ENCODE measurements at regions not wholly inside any gene's neighbourhood (a gene's known extent, or its start where the extent isn't known, plus 50 kb on each side); places are given as distances from the start of the nearest gene placed in this dataset.

DNA sequence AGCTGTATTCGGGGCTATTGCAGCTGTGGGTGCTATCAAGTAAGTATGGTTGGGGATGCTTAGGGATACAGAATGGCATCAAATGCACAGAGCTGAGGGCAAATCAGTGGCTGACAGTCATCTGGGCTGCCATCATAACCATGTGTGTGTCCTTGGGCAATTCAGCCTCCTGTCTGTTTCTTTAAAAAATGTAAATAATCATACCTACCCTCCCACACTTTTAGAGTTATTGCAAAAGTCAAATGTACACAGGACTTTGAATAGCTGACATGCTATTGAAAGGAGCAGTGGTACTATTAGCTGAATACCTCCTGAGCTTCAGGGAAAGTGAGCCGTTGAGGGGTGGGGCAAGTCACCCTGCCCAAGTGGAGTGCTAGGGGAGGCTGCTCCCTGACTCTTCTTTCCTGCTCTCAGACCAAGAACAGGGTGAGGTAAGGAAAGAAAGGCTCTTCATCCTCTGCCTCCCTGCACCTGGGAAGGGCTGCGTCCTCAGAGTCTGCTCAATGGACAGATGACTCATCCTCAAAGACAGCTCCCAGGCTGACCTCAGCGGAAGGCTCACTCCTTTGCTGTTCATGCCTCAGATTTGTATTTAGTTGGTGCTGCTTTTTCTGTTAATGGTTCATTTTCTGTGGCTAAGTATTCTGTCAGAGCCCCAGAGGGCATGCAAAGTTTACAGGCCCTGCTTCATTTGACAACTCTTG, 54.9 kb upstream of the BZW1 start (continued):
- TF ChIP-seq, protein P1, sequence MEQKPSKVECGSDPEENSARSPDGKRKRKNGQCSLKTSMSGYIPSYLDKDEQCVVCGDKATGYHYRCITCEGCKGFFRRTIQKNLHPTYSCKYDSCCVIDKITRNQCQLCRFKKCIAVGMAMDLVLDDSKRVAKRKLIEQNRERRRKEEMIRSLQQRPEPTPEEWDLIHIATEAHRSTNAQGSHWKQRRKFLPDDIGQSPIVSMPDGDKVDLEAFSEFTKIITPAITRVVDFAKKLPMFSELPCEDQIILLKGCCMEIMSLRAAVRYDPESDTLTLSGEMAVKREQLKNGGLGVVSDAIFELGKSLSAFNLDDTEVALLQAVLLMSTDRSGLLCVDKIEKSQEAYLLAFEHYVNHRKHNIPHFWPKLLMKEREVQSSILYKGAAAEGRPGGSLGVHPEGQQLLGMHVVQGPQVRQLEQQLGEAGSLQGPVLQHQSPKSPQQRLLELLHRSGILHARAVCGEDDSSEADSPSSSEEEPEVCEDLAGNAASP (CRISPR knock-in tag; IDR thresholded peaks at IDR 0.05; ENCODE audit: borderline replicate concordance), result peak; percentile 75
- TF ChIP-seq POLR2AphosphoS5 (IDR thresholded peaks at IDR 0.05; ENCODE audit: low read depth, low read length) (no peak), TBX3 (IDR thresholded peaks at IDR 0.05; ENCODE audit: borderline replicate concordance) (peak; percentile 78; the same call in 1 of the 2 replicates), HIVEP1 (CRISPR knock-in tag; IDR thresholded peaks at IDR 0.05) (0 out of 2 replicates have a peak, but pooled peaks have one; percentile 40), TEAD3 (CRISPR knock-in tag; optimal IDR thresholded peaks at IDR 0.05; ENCODE audit: borderline replicate concordance) (peak; percentile 82), ZNF547 (CRISPR knock-in tag; IDR thresholded peaks at IDR 0.05) (peak; percentile 31; the same call in 1 of the 2 replicates), NFYC (CRISPR knock-in tag; IDR thresholded peaks at IDR 0.05) (peak; percentile 23; the same call in 1 of the 2 replicates), NFE2 (CRISPR knock-in tag; IDR thresholded peaks at IDR 0.05) (no peak), HNRNPUL1 (IDR thresholded peaks at IDR 0.05; ENCODE audit: low read depth, low read length) (no peak), ZNF256 (CRISPR knock-in tag; conservative IDR thresholded peaks at IDR 0.05) (no peak), RAD21 (CRISPR knock-in tag; IDR thresholded peaks at IDR 0.05) (peak; percentile 22; the same call in 1 of the 2 replicates), MEF2D (CRISPR knock-in tag; IDR thresholded peaks at IDR 0.05) (0 out of 2 replicates have a peak, but pooled peaks have one; percentile 77), ATF7 (IDR thresholded peaks at IDR 0.05) (0 out of 2 replicates have a peak, but pooled peaks have one; percentile 15), ATF7 (CRISPR knock-in tag; IDR thresholded peaks at IDR 0.05) (0 out of 2 replicates have a peak, but pooled peaks have one; percentile 64), MAZ (IDR thresholded peaks at IDR 0.05; ENCODE audit: borderline replicate concordance, low read depth, low read length) (no peak), MAZ (CRISPR knock-in tag; IDR thresholded peaks at IDR 0.05; ENCODE audit: low read depth) (peak; percentile 63), RARA (CRISPR knock-in tag; IDR thresholded peaks at IDR 0.05) (peak; percentile 63), SATB2 (CRISPR knock-in tag; IDR thresholded peaks at IDR 0.05) (no peak), ZNF430 (CRISPR knock-in tag; IDR thresholded peaks at IDR 0.05) (peak; percentile 62; the same call in 1 of the 2 replicates), ZNF282 (IDR thresholded peaks at IDR 0.05; ENCODE audit: partially characterized antibody) (no peak)
- TF ChIP-seq, protein P2, sequence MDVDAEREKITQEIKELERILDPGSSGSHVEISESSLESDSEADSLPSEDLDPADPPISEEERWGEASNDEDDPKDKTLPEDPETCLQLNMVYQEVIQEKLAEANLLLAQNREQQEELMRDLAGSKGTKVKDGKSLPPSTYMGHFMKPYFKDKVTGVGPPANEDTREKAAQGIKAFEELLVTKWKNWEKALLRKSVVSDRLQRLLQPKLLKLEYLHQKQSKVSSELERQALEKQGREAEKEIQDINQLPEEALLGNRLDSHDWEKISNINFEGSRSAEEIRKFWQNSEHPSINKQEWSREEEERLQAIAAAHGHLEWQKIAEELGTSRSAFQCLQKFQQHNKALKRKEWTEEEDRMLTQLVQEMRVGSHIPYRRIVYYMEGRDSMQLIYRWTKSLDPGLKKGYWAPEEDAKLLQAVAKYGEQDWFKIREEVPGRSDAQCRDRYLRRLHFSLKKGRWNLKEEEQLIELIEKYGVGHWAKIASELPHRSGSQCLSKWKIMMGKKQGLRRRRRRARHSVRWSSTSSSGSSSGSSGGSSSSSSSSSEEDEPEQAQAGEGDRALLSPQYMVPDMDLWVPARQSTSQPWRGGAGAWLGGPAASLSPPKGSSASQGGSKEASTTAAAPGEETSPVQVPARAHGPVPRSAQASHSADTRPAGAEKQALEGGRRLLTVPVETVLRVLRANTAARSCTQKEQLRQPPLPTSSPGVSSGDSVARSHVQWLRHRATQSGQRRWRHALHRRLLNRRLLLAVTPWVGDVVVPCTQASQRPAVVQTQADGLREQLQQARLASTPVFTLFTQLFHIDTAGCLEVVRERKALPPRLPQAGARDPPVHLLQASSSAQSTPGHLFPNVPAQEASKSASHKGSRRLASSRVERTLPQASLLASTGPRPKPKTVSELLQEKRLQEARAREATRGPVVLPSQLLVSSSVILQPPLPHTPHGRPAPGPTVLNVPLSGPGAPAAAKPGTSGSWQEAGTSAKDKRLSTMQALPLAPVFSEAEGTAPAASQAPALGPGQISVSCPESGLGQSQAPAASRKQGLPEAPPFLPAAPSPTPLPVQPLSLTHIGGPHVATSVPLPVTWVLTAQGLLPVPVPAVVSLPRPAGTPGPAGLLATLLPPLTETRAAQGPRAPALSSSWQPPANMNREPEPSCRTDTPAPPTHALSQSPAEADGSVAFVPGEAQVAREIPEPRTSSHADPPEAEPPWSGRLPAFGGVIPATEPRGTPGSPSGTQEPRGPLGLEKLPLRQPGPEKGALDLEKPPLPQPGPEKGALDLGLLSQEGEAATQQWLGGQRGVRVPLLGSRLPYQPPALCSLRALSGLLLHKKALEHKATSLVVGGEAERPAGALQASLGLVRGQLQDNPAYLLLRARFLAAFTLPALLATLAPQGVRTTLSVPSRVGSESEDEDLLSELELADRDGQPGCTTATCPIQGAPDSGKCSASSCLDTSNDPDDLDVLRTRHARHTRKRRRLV (CRISPR knock-in tag; IDR thresholded peaks at IDR 0.05), result no peak
- TF ChIP-seq, protein P3, sequence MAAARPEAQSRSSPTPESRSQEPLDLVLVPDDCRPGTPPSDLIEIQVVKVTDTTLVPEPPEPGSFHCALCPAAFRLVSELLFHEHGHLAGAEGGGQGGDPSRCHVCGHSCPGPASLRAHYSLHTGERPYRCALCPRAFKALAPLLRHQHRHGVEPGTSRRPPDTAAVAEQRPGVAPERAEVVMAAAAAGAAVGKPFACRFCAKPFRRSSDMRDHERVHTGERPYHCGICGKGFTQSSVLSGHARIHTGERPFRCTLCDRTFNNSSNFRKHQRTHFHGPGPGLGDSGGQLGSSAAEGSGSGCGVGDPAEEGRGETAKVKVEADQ (CRISPR knock-in tag; IDR thresholded peaks at IDR 0.05; ENCODE audit: borderline replicate concordance), result peak; percentile 74; the same call in 1 of the 2 replicates
- TF ChIP-seq, protein P4, sequence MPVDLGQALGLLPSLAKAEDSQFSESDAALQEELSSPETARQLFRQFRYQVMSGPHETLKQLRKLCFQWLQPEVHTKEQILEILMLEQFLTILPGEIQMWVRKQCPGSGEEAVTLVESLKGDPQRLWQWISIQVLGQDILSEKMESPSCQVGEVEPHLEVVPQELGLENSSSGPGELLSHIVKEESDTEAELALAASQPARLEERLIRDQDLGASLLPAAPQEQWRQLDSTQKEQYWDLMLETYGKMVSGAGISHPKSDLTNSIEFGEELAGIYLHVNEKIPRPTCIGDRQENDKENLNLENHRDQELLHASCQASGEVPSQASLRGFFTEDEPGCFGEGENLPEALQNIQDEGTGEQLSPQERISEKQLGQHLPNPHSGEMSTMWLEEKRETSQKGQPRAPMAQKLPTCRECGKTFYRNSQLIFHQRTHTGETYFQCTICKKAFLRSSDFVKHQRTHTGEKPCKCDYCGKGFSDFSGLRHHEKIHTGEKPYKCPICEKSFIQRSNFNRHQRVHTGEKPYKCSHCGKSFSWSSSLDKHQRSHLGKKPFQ (CRISPR knock-in tag; IDR thresholded peaks at IDR 0.05; ENCODE audit: insufficient replicate concordance), result peak; percentile 26

Measured in HepG2 (cell line).